Astrocyte (in vitro differentiated cells and primary cell): ENCODE measurements at regions not wholly inside any gene's neighbourhood (a gene's known extent, or its start where the extent isn't known, plus 50 kb on each side); places are given as distances from the start of the nearest gene placed in this dataset.

ENCODE experiments used
- DNase-seq: peaks from one replicate; pipeline ENCODE4 v3.0.0-alpha.2; 2010; ENCODE audit warnings: low read depth
- FAIRE-seq: peaks from 2 replicates; lab custom pipeline; 2011; peaks lifted over from hg19 to GRCh38; lab: Jason Lieb, UNC
- H2AFZ ChIP-seq: 2 replicates; pipeline ENCODE4 v1.6.0; 2012; ENCODE audit warnings: low read depth, low read length, inconsistent platforms
- H3K27ac ChIP-seq: 2 replicates; pipeline ENCODE4 v1.5.1; 2011; ENCODE audit warnings: low read depth, low read length, inconsistent platforms
- H3K27me3 ChIP-seq: 2 replicates; pipeline ENCODE4 v1.6.0; 2011; ENCODE audit warnings: low read length, inconsistent platforms; ENCODE audit not compliant: insufficient read depth
- H3K36me3 ChIP-seq: 2 replicates; pipeline ENCODE4 v1.5.1; 2011; ENCODE audit warnings: low read length, inconsistent platforms; ENCODE audit not compliant: insufficient read depth
- H3K4me1 ChIP-seq: 2 replicates; pipeline ENCODE4 v1.5.1; 2011; ENCODE audit warnings: low read length, inconsistent platforms; ENCODE audit not compliant: insufficient read depth
- H3K4me2 ChIP-seq: 2 replicates; pipeline ENCODE4 v1.6.0; 2012; ENCODE audit warnings: low read length, inconsistent platforms
- H3K4me3 ChIP-seq: 2 replicates; pipeline ENCODE4 v1.5.1; 2011; ENCODE audit warnings: low read depth, mild to moderate bottlenecking, low read length, inconsistent platforms; ENCODE audit not compliant: insufficient read depth
- H3K79me2 ChIP-seq: 2 replicates; pipeline ENCODE4 v1.6.0; 2012; ENCODE audit warnings: mild to moderate bottlenecking, low read length, inconsistent platforms; ENCODE audit not compliant: insufficient read depth
- H3K9ac ChIP-seq: 2 replicates; pipeline ENCODE4 v1.6.0; 2012; ENCODE audit warnings: mild to moderate bottlenecking, low read length, inconsistent platforms
- H3K9me3 ChIP-seq: 2 replicates; pipeline ENCODE4 v1.5.1; 2012; ENCODE audit warnings: low read depth, mild to moderate bottlenecking, low read length, inconsistent platforms; ENCODE audit not compliant: insufficient read depth
- H4K20me1 ChIP-seq: 2 replicates; pipeline ENCODE4 v1.6.0; 2012; ENCODE audit warnings: low read length, inconsistent platforms; ENCODE audit not compliant: insufficient read depth
- H3K27ac Mint-ChIP-seq: one replicate; pipeline ENCODE4 v1.8.0; 2021; ENCODE audit warnings: mild to moderate bottlenecking, mixed read lengths; ENCODE audit not compliant: unreplicated experiment
- H3K27me3 Mint-ChIP-seq: one replicate; pipeline ENCODE4 v1.8.0; 2021; ENCODE audit warnings: low read depth, mixed read lengths; ENCODE audit not compliant: unreplicated experiment
- H3K36me3 Mint-ChIP-seq: one replicate; pipeline ENCODE4 v1.8.0; 2021; ENCODE audit warnings: low read depth, mixed read lengths; ENCODE audit not compliant: unreplicated experiment
- H3K4me1 Mint-ChIP-seq: one replicate; pipeline ENCODE4 v1.8.0; 2021; ENCODE audit warnings: low read depth, mixed read lengths; ENCODE audit not compliant: unreplicated experiment
- H3K4me3 Mint-ChIP-seq: one replicate; pipeline ENCODE4 v1.8.0; 2021; ENCODE audit warnings: mild to moderate bottlenecking, moderate library complexity, mixed read lengths; ENCODE audit not compliant: unreplicated experiment
- H3K9me3 Mint-ChIP-seq: one replicate; pipeline ENCODE4 v1.8.0; 2021; ENCODE audit warnings: mild to moderate bottlenecking, mixed read lengths; ENCODE audit not compliant: unreplicated experiment
- EZH2 ChIP-seq: IDR thresholded peaks from 2 replicates; pipeline ENCODE4 v1.6.1; 2012; ENCODE audit warnings: mild to moderate bottlenecking, low read length, inconsistent platforms; ENCODE audit not compliant: insufficient read depth
- TF ChIP-seq, protein P1 (sequence below): IDR thresholded peaks from 2 replicates; pipeline ENCODE4 v1.5.1; 2011; ENCODE audit warnings: low read depth, mild to moderate bottlenecking, inconsistent platforms, low read length, moderate library complexity; ENCODE audit not compliant: insufficient read depth

DNA sequence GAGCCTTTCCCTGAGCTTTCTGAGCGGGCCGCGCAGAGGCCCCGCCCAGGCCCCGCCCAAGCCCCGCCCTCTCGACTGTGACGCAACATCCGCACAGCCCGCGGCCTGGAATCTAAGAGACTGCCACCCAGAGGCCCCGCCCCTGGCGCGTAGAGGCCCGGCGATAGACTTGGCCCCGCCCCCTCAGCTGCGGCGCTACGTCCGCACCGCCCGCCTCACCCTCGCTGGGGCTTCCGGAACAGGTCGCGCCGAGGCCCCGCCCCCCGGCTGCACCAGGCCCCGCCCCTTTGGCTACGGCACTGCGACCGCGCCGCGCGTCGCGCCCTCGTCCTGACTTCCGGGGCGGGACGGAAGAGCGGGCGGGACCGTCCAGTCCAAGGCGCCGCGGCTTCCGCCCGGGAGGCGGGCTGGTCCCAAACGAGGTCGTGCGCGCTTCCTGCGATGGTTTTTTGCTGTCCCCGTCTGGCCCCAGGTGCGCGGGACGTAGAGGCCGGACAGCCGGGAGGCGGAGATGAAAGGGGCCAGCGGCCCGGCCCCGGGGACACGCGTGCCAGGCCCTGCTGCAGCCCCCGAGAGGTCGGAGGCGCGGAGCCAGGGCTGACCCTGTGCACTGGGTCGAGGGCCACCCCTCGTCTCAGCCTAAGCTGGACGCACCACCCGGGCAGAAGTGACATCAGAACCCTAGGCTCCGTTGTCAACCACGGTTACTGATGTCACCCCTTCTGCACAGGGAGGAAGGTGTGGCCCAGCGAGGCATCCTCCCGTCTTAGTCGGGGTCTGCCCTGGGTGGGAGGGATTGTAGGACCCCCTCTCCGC, 59.0 kb upstream of the WNT7B start:
- H3K4me1 Mint-ChIP-seq = peaks cover 5% of the 10 kb centered on the region

DNA sequence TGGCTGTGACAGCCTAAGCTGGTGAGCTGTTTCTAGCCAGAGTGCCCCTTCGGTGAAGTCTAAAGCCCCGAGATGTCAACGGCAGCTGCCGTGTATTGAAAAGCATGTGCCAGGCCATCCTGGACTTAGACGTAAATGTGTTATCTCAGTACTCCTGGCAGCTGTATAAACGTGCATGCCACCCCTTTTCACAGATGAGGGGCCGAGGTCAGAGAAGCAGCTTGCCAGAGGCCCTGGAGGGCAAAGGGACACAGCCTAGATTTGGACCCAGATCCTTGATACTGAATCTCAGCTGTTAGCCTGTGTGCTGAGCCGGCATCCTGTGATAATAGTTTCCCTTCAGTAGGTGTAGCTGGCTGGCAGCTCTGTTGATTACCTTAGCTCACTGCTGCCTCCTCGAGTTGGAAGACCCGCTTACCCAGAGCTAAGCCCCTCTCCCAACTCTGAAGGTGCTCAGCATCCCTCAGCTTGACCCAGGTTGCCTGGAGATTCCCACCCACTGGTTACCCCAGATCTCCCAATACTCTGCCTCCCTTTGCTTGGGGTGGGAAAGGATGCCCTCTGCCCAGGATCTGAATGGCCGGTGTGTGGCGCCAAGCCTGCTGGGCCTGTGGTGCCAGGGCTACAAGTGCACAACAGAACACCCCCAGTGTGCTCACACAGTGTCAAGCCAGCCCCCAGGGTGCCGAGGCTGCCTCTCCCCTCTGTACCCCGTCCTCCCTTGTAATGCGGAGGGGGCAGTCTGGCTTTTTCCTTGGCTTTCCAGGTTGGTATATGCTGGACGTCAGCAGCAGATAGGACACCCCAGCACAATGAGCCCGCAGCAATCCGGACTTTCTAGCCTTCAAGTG, 59.8 kb upstream of the WNT7B start:
- no peaks in the 10 kb centered on the region for H3K9me3 Mint-ChIP-seq
- Histone ChIP-seq H3K9ac (peak overlapping the region; percentile 94), H4K20me1 (no peaks in the 10 kb centered on the region), H3K27me3 (no peaks in the 10 kb centered on the region), H3K4me3 (peak overlapping the region; percentile 86), H3K4me2 (peak overlapping the region; percentile 99), H3K36me3 (no peaks in the 10 kb centered on the region), H3K9me3 (no peaks in the 10 kb centered on the region), H3K79me2 (peaks cover 15% of the 10 kb centered on the region), H2AFZ (peak overlapping the region; percentile 70), H3K27ac (peak overlapping the region; percentile 92), H3K4me1 (peaks cover 14% of the 10 kb centered on the region)
- peaks cover 2% of the 10 kb centered on the region for H3K4me1 Mint-ChIP-seq
- peak overlapping the region; percentile 73 for H3K27ac Mint-ChIP-seq
- H3K4me3 Mint-ChIP-seq = peak overlapping the region; percentile 83
- no peak for TF ChIP-seq EZH2
- TF ChIP-seq, protein P1, sequence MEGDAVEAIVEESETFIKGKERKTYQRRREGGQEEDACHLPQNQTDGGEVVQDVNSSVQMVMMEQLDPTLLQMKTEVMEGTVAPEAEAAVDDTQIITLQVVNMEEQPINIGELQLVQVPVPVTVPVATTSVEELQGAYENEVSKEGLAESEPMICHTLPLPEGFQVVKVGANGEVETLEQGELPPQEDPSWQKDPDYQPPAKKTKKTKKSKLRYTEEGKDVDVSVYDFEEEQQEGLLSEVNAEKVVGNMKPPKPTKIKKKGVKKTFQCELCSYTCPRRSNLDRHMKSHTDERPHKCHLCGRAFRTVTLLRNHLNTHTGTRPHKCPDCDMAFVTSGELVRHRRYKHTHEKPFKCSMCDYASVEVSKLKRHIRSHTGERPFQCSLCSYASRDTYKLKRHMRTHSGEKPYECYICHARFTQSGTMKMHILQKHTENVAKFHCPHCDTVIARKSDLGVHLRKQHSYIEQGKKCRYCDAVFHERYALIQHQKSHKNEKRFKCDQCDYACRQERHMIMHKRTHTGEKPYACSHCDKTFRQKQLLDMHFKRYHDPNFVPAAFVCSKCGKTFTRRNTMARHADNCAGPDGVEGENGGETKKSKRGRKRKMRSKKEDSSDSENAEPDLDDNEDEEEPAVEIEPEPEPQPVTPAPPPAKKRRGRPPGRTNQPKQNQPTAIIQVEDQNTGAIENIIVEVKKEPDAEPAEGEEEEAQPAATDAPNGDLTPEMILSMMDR = no peak
- DNase-seq (no peak), FAIRE-seq (no peak)
- no peaks in the 10 kb centered on the region for H3K36me3 Mint-ChIP-seq
- H3K27me3 Mint-ChIP-seq = no peaks in the 10 kb centered on the region

More for the DNA sequence above, 59.0 kb upstream of the WNT7B start:
- Histone ChIP-seq H3K79me2 (peaks cover 15% of the 10 kb centered on the region), H3K27ac (peak overlapping the region; percentile 92), H3K4me3 (peak overlapping the region; percentile 86), H3K27me3 (no peaks in the 10 kb centered on the region), H3K9me3 (no peaks in the 10 kb centered on the region), H4K20me1 (no peaks in the 10 kb centered on the region), H3K9ac (peak overlapping the region; percentile 94), H3K4me2 (peak overlapping the region; percentile 99), H3K36me3 (no peaks in the 10 kb centered on the region), H2AFZ (peak overlapping the region; percentile 70), H3K4me1 (peaks cover 14% of the 10 kb centered on the region)
- Mint-ChIP-seq H3K4me3 (peak overlapping the region; percentile 83), H3K27ac (peak overlapping the region; percentile 73), H3K9me3 (no peaks in the 10 kb centered on the region), H3K27me3 (no peaks in the 10 kb centered on the region), H3K36me3 (no peaks in the 10 kb centered on the region)
- no peak for TF ChIP-seq EZH2
- TF ChIP-seq, protein P1 = no peak
- FAIRE-seq (no peak), DNase-seq (peak; percentile 91)
